Activated CD4-positive, alpha-beta T cell treated with anti-CD3 and anti-CD28 coated beads, Interleukin-2, amount 50 U/mL, for 48 hours (primary cell): ENCODE measurements at regions not wholly inside any gene's neighbourhood (a gene's known extent, or its start where the extent isn't known, plus 50 kb on each side); places are given as distances from the start of the nearest gene placed in this dataset.
"Not testable (repeated sequence)": the region's sequence is repeated elsewhere in the genome, so short reads cannot be mapped to it uniquely, and the experiment has no call there.

Experiments
- DNase-seq, 2 experiments: peaks; one replicate each; pipeline ENCODE4 v3.0.0-alpha.2; 2020

- DNase-seq, result no peak
Observed at GRCh38 chr15:70602834-70603560, 160.4 kb downstream of the UACA start.

GRCh38 chr15:70602281-70602680 is 161.1 kb downstream of the UACA start:
- no peak for DNase-seq

- no peak for DNase-seq
Observed at GRCh38 chr15:70597945-70598344, 165.4 kb downstream of the UACA start.

GRCh38 chr15:70597056-70597603 is 166.2 kb downstream of the UACA start:
- no peak for DNase-seq

GRCh38 chr15:70596354-70597055 is 166.9 kb downstream of the UACA start:
- peak; percentile 7 to 9 for DNase-seq

GRCh38 chr15:70593795-70594194 is 169.6 kb downstream of the UACA start:
- DNase-seq, result no peak

GRCh38 chr15:70589728-70590127 is 173.6 kb downstream of the UACA start:
- no peak for DNase-seq

GRCh38 chr15:70589221-70589620 is 174.1 kb downstream of the UACA start:
- no peak for DNase-seq

- no peak for DNase-seq
Observed at GRCh38 chr15:70588613-70589012, 174.7 kb downstream of the UACA start.

- DNase-seq, result no peak
Observed at GRCh38 chr15:70587896-70588567, 175.3 kb downstream of the UACA start.

GRCh38 chr15:70587012-70587634 is 176.2 kb downstream of the UACA start:
- not testable (repeated sequence) for DNase-seq

- DNase-seq, result no peak
Observed at GRCh38 chr15:70586241-70586640, 177.1 kb downstream of the UACA start.

GRCh38 chr15:70585707-70586034 is 177.7 kb downstream of the UACA start:
- DNase-seq, result peak; percentile 13 to 18

- peak; percentile 52 to 57 for DNase-seq
Observed at GRCh38 chr15:70584838-70585706, 178.3 kb downstream of the UACA start.

GRCh38 chr15:70584441-70584837 is 178.9 kb downstream of the UACA start:
- DNase-seq, result no peak

- no peak for DNase-seq
Observed at GRCh38 chr15:70583006-70583405, 180.4 kb downstream of the UACA start.

- DNase-seq, result no peak
Observed at GRCh38 chr15:70582143-70582945, 181.0 kb downstream of the UACA start.

GRCh38 chr15:70580958-70581357 is 182.4 kb downstream of the UACA start:
- no peak for DNase-seq

GRCh38 chr15:70580286-70580685 is 183.1 kb downstream of the UACA start:
- DNase-seq, result no peak

- DNase-seq, result no peak
Observed at GRCh38 chr15:70579766-70580165, 183.6 kb downstream of the UACA start.

- no peak for DNase-seq
Observed at GRCh38 chr15:70578196-70578595, 185.2 kb downstream of the UACA start.
